Kidney epithelial cell (primary cell): ENCODE measurements at regions not wholly inside any gene's neighbourhood (a gene's known extent, or its start where the extent isn't known, plus 50 kb on each side); places are given as distances from the start of the nearest gene placed in this dataset.

Source experiments
- DNase-seq: peaks from one replicate; pipeline ENCODE4 v3.0.0-alpha.2; 2010; ENCODE audit warnings: low read depth
- H3K27me3 ChIP-seq: 2 replicates; pipeline ENCODE4 v1.6.0; 2011; ENCODE audit warnings: low read length; ENCODE audit not compliant: control insufficient read depth, insufficient read depth
- H3K36me3 ChIP-seq: 2 replicates; pipeline ENCODE4 v1.5.1; 2011; ENCODE audit warnings: low read length; ENCODE audit not compliant: control insufficient read depth, insufficient read depth
- H3K4me3 ChIP-seq: 2 replicates; pipeline ENCODE4 v1.5.1; 2011; ENCODE audit warnings: low read depth, mild to moderate bottlenecking, control low read depth, low read length
- TF ChIP-seq, protein P1 (sequence below): IDR thresholded peaks from 2 replicates; pipeline ENCODE4 v1.5.1; 2011; ENCODE audit warnings: mild to moderate bottlenecking, moderate library complexity, low read length, control low read depth, inconsistent platforms; ENCODE audit not compliant: insufficient read depth, poor library complexity, severe bottlenecking

DNA sequence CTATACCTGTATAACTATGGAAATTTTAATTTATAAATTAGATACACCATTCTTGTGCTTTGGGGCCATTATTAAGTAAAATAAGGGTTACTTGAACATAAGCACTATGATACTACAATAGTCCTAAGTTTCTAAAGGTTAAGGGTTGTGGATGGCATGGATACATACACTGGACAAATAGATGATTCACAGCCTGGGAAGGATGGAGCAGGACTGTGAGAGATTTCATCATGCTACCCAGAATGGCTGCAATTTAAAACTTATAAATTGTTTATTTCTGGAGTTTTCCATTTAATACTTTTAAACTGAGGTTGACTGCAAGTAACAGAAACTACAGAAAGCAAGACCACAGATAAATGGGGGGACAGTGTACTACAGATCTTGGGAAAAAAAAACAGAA is 295.8 kb upstream of the ZNF804A start:
- TF ChIP-seq, protein P1, sequence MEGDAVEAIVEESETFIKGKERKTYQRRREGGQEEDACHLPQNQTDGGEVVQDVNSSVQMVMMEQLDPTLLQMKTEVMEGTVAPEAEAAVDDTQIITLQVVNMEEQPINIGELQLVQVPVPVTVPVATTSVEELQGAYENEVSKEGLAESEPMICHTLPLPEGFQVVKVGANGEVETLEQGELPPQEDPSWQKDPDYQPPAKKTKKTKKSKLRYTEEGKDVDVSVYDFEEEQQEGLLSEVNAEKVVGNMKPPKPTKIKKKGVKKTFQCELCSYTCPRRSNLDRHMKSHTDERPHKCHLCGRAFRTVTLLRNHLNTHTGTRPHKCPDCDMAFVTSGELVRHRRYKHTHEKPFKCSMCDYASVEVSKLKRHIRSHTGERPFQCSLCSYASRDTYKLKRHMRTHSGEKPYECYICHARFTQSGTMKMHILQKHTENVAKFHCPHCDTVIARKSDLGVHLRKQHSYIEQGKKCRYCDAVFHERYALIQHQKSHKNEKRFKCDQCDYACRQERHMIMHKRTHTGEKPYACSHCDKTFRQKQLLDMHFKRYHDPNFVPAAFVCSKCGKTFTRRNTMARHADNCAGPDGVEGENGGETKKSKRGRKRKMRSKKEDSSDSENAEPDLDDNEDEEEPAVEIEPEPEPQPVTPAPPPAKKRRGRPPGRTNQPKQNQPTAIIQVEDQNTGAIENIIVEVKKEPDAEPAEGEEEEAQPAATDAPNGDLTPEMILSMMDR, result no peak
- Histone ChIP-seq H3K27me3 (no peaks in the 10 kb centered on the region), H3K36me3 (no peaks in the 10 kb centered on the region), H3K4me3 (no peak overlapping the region)
- no peak for DNase-seq

DNA sequence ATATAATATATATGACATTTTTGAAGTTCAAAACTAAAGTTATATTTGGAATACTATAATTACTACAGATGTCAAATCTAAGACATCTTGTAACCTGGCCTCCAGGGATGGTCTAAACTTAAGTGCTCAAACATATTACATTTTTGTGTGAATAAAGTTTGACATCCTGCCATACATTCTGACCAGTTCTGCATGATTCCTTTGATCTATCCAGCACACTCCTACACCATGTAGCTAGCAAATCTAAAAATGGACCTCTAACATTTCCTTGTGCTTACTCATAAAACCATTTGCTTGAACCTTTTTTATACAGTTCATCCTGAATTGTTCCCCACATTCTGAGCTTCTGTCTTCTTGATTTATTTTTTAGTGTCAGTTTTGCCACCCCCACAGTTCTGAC is 294.3 kb upstream of the ZNF804A start:
- Histone ChIP-seq H3K36me3 (no peaks in the 10 kb centered on the region), H3K27me3 (no peaks in the 10 kb centered on the region), H3K4me3 (no peak overlapping the region)
- no peak for DNase-seq
- TF ChIP-seq, protein P1, result no peak

DNA sequence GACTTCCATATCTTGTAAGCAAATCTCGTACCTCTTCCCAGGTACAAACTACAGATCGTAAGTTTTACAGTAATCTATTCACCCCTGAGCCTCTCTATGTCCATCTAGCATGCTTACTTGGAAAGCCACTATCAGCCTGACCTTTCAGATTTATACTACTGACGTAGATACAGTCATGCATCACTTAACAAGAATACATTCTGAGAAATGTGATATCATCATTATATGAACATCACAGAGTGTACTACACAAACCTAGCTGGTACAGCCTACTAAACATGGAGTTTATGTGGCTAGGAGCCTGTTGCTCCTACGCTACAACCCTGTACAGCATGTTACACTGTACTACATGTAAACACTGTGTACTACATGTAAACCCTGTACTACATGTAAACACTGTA is 293.2 kb upstream of the ZNF804A start:
- Histone ChIP-seq H3K27me3 (no peaks in the 10 kb centered on the region), H3K36me3 (no peaks in the 10 kb centered on the region), H3K4me3 (no peak overlapping the region)
- TF ChIP-seq, protein P1, result no peak
- DNase-seq, result no peak

DNA sequence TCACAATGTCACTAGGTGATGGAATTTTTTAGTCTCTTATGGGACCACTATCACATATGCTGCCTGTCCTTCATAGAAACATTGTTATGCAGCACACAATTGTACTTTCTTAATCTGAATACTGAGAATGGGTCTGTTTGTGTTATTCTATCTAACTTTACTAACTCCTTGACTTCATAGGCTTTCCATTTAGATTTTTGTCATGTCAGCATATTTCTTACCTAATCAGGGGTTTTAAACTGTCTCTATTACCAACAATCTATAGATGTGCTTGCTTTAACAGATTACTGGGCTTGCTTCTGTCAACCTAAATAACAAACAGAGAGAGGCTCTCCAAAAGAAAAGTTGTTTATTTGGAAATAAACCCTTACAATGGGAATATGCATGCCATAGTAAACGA is 289.6 kb upstream of the ZNF804A start:
- TF ChIP-seq, protein P1, result no peak
- Histone ChIP-seq H3K36me3 (no peaks in the 10 kb centered on the region), H3K27me3 (no peaks in the 10 kb centered on the region), H3K4me3 (no peak overlapping the region)
- no peak for DNase-seq

DNA sequence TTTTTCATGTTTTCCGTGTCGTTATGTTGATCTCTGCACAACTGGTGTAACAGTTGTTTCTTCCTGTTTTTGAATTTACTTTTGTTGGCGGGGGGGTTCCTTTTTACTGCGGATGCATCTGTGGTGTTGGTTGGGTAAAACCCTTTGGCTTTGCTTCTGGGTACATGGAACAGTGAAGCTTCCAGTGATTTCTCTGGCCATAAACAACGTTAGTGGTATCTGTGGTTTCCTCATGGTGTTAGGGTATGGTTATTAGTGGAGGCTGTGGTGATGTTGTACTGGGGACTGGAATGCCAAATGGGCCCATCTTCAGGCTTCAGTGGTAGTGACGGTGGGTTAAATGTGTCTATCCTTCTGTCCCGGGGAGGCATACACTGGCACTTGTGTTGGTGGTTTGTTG is 285.4 kb upstream of the ZNF804A start:
- TF ChIP-seq, protein P1, result no peak

DNA sequence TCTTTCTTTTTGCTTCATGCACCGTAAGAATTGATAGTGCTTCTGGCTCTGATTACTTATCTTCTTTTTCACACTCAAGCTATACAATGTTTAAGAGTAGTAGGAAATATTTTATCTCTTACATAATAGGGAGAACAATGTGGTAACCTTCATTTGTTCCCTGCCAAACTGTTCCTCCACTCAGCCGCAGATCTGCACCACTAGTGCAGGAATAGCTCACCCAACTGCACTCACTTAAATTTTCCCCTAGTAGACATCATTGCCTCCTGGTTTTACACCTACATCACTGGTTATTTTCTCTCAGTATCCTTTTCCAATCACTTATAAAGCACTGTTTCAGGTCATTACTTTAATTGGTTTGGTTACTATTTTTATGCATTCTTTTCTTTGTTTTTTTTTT is 283.5 kb upstream of the ZNF804A start:
- Histone ChIP-seq H3K36me3 (no peaks in the 10 kb centered on the region), H3K27me3 (no peaks in the 10 kb centered on the region), H3K4me3 (no peak overlapping the region)
- no peak for DNase-seq
- TF ChIP-seq, protein P1, result no peak

More for the DNA sequence above, 285.4 kb upstream of the ZNF804A start:
- Histone ChIP-seq H3K4me3 (no peak overlapping the region), H3K27me3 (no peaks in the 10 kb centered on the region), H3K36me3 (no peaks in the 10 kb centered on the region)
- no peak for DNase-seq
